ENCODE measurements at regions not wholly inside any gene's neighbourhood (a gene's known extent, or its start where the extent isn't known, plus 50 kb on each side); places are given as distances from the start of the nearest gene placed in this dataset.

DNA sequence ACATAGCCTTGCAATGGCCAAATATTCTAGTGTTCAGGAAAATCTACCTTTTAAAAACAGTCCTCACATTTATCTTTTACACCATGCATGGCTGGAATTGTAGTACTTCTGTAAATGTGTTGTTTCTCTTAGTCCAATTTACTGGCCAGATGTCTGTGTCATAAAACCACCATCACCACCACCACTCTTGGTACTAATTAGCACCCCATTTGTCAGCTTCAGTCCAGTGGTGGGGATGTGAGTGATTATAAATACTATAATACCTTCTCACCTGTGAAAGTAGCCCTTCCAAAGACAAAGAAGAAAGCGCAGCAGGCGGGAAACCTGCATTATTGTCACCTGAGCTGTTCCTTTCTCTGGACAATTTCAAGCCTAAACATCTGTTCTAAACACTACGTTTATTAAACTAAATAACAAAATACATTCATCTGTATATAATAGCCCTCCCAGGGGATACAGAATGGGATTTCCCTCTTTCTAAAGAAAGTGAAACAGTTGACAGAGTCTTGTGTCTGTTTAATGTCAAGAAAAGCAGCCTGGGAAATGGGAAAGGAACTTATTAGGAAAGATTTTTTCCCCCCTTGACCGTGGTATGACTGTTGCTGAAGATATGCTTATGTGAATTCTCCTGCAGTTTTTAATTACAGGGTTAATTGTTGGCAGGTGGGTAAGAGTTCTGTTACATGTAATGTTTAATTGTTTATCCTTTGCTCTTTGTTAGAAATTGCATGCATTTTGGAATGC, 144.5 kb upstream of the NUDT12 start:
- TF ChIP-seq, protein P1, sequence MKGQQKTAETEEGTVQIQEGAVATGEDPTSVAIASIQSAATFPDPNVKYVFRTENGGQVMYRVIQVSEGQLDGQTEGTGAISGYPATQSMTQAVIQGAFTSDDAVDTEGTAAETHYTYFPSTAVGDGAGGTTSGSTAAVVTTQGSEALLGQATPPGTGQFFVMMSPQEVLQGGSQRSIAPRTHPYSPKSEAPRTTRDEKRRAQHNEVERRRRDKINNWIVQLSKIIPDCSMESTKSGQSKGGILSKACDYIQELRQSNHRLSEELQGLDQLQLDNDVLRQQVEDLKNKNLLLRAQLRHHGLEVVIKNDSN (IDR thresholded peaks at IDR 0.05): no peak
- TF ChIP-seq EP300 (IDR thresholded peaks at IDR 0.05; ENCODE audit: borderline replicate concordance) (no peak), FOXM1 (IDR thresholded peaks at IDR 0.05; ENCODE audit: borderline replicate concordance, low read depth) (no peak), RAD21 (IDR thresholded peaks at IDR 0.05; ENCODE audit: low read depth) (no peak), TEAD4 (IDR thresholded peaks at IDR 0.05) (no peak), YY1 (IDR thresholded peaks at IDR 0.05; ENCODE audit: low read depth) (no peak), CEBPB (IDR thresholded peaks at IDR 0.05) (no peak), NFIC (IDR thresholded peaks at IDR 0.05) (no peak), CREB1 (IDR thresholded peaks at IDR 0.05; ENCODE audit: low read depth) (no peak)
- TF ChIP-seq, protein P2, sequence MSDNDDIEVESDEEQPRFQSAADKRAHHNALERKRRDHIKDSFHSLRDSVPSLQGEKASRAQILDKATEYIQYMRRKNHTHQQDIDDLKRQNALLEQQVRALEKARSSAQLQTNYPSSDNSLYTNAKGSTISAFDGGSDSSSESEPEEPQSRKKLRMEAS (IDR thresholded peaks at IDR 0.05): no peak

DNA sequence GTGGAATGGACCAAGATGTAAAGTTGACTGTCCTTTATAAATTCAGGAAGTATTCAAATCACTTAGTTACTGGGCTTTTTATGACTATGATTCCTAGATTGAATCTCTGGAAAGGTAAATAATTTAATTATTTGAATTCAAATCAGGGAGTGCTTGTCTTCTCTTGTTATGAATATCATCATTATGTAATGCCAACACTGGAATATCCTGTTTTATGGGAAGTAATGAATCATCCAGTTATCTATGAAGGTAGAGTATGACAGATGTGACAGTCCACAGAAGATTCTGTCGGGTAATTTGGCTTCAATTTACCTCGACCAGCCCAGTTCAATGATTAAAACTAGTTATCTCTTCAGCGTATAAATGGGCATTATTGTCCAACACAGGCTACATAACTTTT, 141.0 kb upstream of the NUDT12 start:
- TF ChIP-seq TCF12 (IDR thresholded peaks at IDR 0.05; ENCODE audit: low read depth): no peak
- TF ChIP-seq YY1 (IDR thresholded peaks at IDR 0.05; ENCODE audit: low read depth): no peak
- no peak for TF ChIP-seq EGR1 (IDR thresholded peaks at IDR 0.05)
- TF ChIP-seq TAF1 (IDR thresholded peaks at IDR 0.05; ENCODE audit: low read depth): no peak
- no peak for TF ChIP-seq EP300 (IDR thresholded peaks at IDR 0.05; ENCODE audit: borderline replicate concordance)
- no peak for TF ChIP-seq NFIC (IDR thresholded peaks at IDR 0.05)
- TF ChIP-seq CREB1 (IDR thresholded peaks at IDR 0.05; ENCODE audit: low read depth): no peak
- TF ChIP-seq, protein P2 (IDR thresholded peaks at IDR 0.05): no peak
- TF ChIP-seq, protein P1 (IDR thresholded peaks at IDR 0.05): no peak
- TF ChIP-seq RAD21 (IDR thresholded peaks at IDR 0.05; ENCODE audit: low read depth): no peak
- TF ChIP-seq TEAD4 (IDR thresholded peaks at IDR 0.05): no peak
- no peak for TF ChIP-seq ZBTB7A (IDR thresholded peaks at IDR 0.05; ENCODE audit: low read depth)
- no peak for TF ChIP-seq CEBPB (IDR thresholded peaks at IDR 0.05)
- no peak for TF ChIP-seq FOXM1 (IDR thresholded peaks at IDR 0.05; ENCODE audit: borderline replicate concordance, low read depth)
- TF ChIP-seq, protein P3, sequence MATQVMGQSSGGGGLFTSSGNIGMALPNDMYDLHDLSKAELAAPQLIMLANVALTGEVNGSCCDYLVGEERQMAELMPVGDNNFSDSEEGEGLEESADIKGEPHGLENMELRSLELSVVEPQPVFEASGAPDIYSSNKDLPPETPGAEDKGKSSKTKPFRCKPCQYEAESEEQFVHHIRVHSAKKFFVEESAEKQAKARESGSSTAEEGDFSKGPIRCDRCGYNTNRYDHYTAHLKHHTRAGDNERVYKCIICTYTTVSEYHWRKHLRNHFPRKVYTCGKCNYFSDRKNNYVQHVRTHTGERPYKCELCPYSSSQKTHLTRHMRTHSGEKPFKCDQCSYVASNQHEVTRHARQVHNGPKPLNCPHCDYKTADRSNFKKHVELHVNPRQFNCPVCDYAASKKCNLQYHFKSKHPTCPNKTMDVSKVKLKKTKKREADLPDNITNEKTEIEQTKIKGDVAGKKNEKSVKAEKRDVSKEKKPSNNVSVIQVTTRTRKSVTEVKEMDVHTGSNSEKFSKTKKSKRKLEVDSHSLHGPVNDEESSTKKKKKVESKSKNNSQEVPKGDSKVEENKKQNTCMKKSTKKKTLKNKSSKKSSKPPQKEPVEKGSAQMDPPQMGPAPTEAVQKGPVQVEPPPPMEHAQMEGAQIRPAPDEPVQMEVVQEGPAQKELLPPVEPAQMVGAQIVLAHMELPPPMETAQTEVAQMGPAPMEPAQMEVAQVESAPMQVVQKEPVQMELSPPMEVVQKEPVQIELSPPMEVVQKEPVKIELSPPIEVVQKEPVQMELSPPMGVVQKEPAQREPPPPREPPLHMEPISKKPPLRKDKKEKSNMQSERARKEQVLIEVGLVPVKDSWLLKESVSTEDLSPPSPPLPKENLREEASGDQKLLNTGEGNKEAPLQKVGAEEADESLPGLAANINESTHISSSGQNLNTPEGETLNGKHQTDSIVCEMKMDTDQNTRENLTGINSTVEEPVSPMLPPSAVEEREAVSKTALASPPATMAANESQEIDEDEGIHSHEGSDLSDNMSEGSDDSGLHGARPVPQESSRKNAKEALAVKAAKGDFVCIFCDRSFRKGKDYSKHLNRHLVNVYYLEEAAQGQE (IDR thresholded peaks at IDR 0.05; ENCODE audit: low read depth): no peak

DNA sequence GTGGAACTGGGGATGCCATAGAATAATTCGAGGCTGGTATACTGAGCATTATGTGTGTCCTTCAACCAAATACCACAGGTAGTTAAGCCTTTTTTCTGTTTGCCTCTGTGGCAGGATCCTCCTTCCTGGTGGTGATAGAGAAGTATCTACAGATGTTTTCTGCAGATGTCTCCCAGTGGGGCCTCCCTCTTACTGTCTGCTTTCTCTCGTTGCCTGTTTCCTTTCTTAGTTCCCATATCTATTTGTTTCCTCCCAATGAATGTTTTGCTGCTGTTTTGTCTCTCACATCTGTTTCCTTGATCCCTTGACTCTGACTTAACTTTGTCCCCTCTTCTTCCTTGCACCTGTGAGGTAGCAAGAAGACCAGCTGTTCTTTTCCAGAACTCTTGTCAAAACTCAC, 130.9 kb upstream of the NUDT12 start:
- TF ChIP-seq, protein P3 (IDR thresholded peaks at IDR 0.05; ENCODE audit: low read depth): no peak
- TF ChIP-seq, protein P1 (IDR thresholded peaks at IDR 0.05): no peak
- TF ChIP-seq RAD21 (IDR thresholded peaks at IDR 0.05; ENCODE audit: low read depth) (no peak), CREB1 (IDR thresholded peaks at IDR 0.05; ENCODE audit: low read depth) (no peak), NFIC (IDR thresholded peaks at IDR 0.05) (no peak), TEAD4 (IDR thresholded peaks at IDR 0.05) (no peak), TCF12 (IDR thresholded peaks at IDR 0.05; ENCODE audit: low read depth) (no peak), TAF1 (IDR thresholded peaks at IDR 0.05; ENCODE audit: low read depth) (no peak), EGR1 (IDR thresholded peaks at IDR 0.05) (no peak), EP300 (IDR thresholded peaks at IDR 0.05; ENCODE audit: borderline replicate concordance) (no peak), CEBPB (IDR thresholded peaks at IDR 0.05) (no peak), FOXM1 (IDR thresholded peaks at IDR 0.05; ENCODE audit: borderline replicate concordance, low read depth) (no peak), ZBTB7A (IDR thresholded peaks at IDR 0.05; ENCODE audit: low read depth) (no peak)

DNA sequence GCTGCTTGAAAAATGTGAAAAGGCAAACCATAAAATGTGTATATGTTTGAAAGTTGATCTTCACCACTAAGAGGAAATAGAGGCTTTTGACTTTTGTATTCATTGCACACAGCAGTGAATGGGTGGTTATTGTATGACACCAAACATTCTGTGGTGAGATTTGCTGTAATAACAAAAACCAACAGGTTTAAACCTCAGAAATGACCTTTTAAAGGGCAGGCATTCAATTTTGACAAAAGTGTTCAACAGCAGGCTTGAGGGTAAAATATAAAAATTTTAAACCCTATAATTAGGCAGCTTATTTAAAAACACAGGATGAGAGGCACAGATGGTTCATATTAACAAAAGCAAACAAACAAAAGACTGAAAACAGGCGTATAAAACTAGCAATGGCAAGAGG, 128.1 kb upstream of the NUDT12 start:
- TF ChIP-seq, protein P2 (IDR thresholded peaks at IDR 0.05): no peak
- TF ChIP-seq YY1 (IDR thresholded peaks at IDR 0.05; ENCODE audit: low read depth): no peak
- TF ChIP-seq ZBTB7A (IDR thresholded peaks at IDR 0.05; ENCODE audit: low read depth): no peak
- TF ChIP-seq FOXM1 (IDR thresholded peaks at IDR 0.05; ENCODE audit: borderline replicate concordance, low read depth): no peak
- no peak for TF ChIP-seq EP300 (IDR thresholded peaks at IDR 0.05; ENCODE audit: borderline replicate concordance)

DNA sequence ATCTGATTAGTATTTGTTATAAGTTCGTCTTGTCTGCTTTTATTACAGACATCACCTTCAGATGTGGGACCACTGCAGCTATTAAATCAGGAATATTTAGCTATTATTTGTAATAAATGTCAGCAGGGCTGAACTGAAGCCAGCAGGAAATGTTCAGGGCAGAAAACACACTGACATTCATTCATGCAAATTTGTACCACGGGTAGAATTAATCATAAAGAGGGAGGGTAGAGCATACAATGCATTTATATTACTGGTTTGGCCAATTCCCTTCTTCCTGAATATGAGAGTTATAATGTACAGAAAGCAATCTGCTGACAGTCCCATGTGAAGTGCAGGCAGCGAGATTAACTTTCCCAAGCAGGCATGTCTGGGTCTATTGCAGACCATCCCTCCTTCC, 117.3 kb upstream of the NUDT12 start:
- TF ChIP-seq FOXM1 (IDR thresholded peaks at IDR 0.05; ENCODE audit: borderline replicate concordance, low read depth) (no peak), CREB1 (IDR thresholded peaks at IDR 0.05; ENCODE audit: low read depth) (no peak), EGR1 (IDR thresholded peaks at IDR 0.05) (no peak), ZBTB7A (IDR thresholded peaks at IDR 0.05; ENCODE audit: low read depth) (no peak), NFIC (IDR thresholded peaks at IDR 0.05) (no peak), EP300 (IDR thresholded peaks at IDR 0.05; ENCODE audit: borderline replicate concordance) (no peak), RAD21 (IDR thresholded peaks at IDR 0.05; ENCODE audit: low read depth) (no peak), TCF12 (IDR thresholded peaks at IDR 0.05; ENCODE audit: low read depth) (no peak)
- TF ChIP-seq, protein P2 (IDR thresholded peaks at IDR 0.05): no peak
- TF ChIP-seq, protein P3 (IDR thresholded peaks at IDR 0.05; ENCODE audit: low read depth): no peak
